ENCODE measurements at regions not wholly inside any gene's neighbourhood (a gene's known extent, or its start where the extent isn't known, plus 50 kb on each side); places are given as distances from the start of the nearest gene placed in this dataset.

DNA sequence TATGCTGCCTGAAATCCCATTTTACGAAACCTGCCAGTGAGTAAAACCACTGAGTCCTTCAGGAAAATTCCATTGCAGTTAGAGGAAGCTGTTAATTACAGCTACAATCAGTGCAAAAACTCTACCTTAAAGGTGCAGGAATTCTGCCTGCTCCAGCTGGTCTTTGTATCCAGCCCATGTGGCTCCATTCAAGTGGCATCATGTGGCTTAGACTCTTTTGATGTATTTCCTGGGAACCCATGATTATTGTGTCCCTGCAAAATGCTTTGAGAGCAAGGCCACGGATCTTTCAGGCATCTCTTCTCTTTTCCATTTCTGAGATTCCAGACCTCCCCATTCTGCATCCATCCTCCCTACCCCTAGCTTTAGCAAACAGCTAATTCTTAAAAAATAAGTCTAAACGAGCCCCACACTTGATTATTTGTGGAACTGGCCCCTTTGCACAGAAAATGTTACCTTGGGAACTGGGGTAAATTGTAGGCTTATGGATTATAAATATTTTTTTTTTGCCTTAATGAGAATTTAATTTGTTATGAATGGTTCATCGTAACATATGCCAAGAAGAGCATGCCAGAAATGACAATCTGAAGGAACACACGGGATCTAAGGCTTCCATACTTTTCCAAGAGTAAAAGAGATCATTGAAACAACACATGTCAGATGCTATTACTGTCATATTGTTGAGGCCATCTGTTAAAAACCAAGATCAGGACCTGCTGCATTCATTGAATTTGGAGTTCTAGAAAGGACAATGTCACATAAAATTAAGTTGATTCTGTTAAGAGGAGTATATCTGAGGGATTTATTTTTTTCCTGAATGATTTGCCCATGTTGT, 144.6 kb downstream of the TPH2 start:
- Histone ChIP-seq H3K4me1 (no peaks in the 10 kb centered on the region; the same call in 1 of the 2 replicates), H3K36me3 (replicated peaks) (no peaks in the 10 kb centered on the region), H3K4me3 (no peak overlapping the region), H3K9me3 (no peaks in the 10 kb centered on the region), H3K27me3 (ENCODE audit: low read depth) (no peaks in the 10 kb centered on the region)
- DNase-seq (ENCODE audit: low spot score in 2 of 2) = no peak
- in situ Hi-C loops (cut with MboI; ENCODE audit: low sequenced_read_pairs) = no loop called here

DNA sequence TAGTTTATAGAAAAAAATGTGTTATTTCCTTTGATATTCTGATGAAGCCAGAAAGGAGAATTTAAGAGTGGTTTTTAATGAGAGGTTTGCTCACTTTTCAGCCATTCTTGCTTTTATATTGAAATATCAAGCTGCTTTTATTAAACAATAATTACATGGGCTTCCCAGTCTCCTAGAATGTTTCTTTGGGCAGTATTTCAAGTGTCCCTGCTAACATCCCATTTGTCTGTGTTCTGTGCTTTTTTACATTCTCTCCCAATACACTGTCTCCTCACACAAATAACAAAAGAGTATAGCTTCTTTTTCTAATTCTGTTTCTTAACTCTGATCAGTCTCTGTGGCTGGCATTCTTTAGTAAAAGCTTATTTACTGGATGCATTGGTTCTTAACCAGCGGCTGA, 145.4 kb downstream of the TPH2 start:
- no peaks in the 10 kb centered on the region for H3K36me3 ChIP-seq (replicated peaks)
- in situ Hi-C loops (cut with MboI; ENCODE audit: low sequenced_read_pairs) = no loop called here
- no peaks in the 10 kb centered on the region for H3K9me3 ChIP-seq
- DNase-seq (ENCODE audit: low spot score in 2 of 2) = no peak
- H3K4me3 ChIP-seq = no peak overlapping the region
- H3K4me1 ChIP-seq = no peaks in the 10 kb centered on the region; the same call in 1 of the 2 replicates
- no peaks in the 10 kb centered on the region for H3K27me3 ChIP-seq (ENCODE audit: low read depth)

DNA sequence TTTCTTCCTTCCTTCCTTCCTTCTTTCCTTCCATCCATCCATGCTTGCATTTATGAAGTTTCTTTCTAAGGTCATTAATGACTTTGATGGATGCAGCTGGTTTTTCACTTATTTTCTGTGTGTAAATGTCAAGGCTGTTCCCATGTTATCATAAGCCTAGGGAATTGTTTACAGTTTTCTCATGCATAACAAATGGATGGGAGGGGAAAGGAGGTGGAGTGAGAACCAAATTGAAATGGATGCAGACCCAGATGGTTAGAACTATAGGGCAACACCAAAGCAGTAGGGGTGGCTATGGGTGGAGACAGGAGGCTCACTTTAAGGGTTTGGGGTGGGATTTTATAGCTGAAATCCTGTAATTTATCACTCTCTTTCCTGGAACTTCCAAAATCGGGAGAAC, 146.2 kb downstream of the TPH2 start:
- no peak overlapping the region for H3K4me3 ChIP-seq
- no peaks in the 10 kb centered on the region for H3K36me3 ChIP-seq (replicated peaks)
- H3K27me3 ChIP-seq (ENCODE audit: low read depth) = no peaks in the 10 kb centered on the region
- in situ Hi-C loops (cut with MboI; ENCODE audit: low sequenced_read_pairs) = no loop called here
- no peaks in the 10 kb centered on the region for H3K9me3 ChIP-seq
- H3K4me1 ChIP-seq = no peaks in the 10 kb centered on the region; the same call in 1 of the 2 replicates
- DNase-seq (ENCODE audit: low spot score in 2 of 2) = no peak

DNA sequence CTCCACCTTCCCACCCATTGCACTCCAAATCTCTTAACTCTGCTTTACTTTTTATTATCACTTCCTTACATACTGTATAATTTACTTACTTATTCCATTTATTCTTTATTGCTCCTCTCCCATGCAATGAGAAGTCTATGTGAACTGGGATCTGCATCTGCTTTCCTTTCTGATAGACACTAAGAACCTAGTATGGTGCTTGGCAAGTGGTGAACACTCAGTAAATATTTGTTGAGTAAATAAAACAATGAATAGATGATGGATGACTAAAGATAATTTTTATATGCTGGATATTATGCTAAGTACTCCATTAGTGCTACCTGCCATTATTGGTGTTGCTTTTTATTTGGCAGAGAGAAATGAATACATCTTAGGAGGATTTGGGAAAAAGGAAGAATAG, 151.0 kb downstream of the TPH2 start:
- in situ Hi-C loops (cut with MboI; ENCODE audit: low sequenced_read_pairs) = no loop called here
- Histone ChIP-seq H3K4me3 (no peak overlapping the region), H3K27me3 (ENCODE audit: low read depth) (no peaks in the 10 kb centered on the region; the same call in 1 of the 2 replicates), H3K4me1 (no peaks in the 10 kb centered on the region; the same call in 1 of the 2 replicates), H3K9me3 (no peaks in the 10 kb centered on the region; the same call in 1 of the 2 replicates), H3K36me3 (replicated peaks) (no peaks in the 10 kb centered on the region)
- no peak for DNase-seq (ENCODE audit: low spot score in 2 of 2)

DNA sequence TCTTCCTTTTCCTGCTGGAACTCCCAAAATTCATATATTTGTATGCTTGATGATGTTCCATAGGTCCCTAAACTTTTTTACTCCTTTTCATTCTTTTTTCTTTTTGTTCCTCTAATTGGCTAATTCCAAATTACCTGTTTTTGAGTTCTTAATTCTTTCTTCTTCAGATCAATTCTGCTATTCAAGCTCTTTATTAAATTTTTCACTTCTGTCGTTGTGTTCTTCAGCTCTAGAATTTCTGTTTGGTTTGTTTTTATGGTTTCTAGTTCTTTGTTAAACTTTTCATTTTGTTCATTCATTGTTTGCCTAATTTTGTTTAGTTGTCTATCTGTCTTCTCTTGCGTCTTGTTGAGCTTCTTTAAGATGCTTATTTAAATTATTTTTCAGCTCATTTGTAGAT, 154.8 kb downstream of the TPH2 start:
- Histone ChIP-seq H3K27me3 (ENCODE audit: low read depth) (no peaks in the 10 kb centered on the region; the same call in 1 of the 2 replicates), H3K9me3 (no peaks in the 10 kb centered on the region; the same call in 1 of the 2 replicates), H3K4me3 (no peak overlapping the region), H3K36me3 (replicated peaks) (no peaks in the 10 kb centered on the region), H3K4me1 (no peaks in the 10 kb centered on the region)
- DNase-seq (ENCODE audit: low spot score in 2 of 2) = no peak
- in situ Hi-C loops (cut with MboI; ENCODE audit: low sequenced_read_pairs) = no loop called here

DNA sequence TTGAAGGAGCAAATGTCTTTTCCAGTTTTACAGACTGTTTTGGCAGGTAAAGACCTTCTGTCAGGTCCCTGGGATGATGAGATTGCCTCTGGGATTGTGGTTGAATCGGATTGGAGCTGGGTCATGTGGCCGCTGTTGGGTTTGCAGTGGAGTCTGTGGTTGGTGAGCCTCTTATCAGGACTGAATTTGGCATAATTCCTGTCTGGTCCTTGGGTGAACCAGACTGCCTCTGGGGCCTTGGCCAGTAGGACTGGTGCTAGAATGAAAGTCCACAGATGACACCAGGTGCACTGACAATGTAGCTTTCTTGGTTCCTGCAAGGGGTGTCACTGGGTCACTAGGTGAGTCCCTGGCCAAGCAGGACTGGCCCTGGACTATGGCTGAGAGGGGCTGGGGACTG, 155.3 kb downstream of the TPH2 start:
- H3K27me3 ChIP-seq (ENCODE audit: low read depth) = no peaks in the 10 kb centered on the region; the same call in 1 of the 2 replicates
- H3K9me3 ChIP-seq = no peaks in the 10 kb centered on the region; the same call in 1 of the 2 replicates
- no peaks in the 10 kb centered on the region for H3K4me1 ChIP-seq
- H3K4me3 ChIP-seq = no peak overlapping the region
- in situ Hi-C loops (cut with MboI; ENCODE audit: low sequenced_read_pairs) = no loop called here
- no peaks in the 10 kb centered on the region for H3K36me3 ChIP-seq (replicated peaks)
- DNase-seq (ENCODE audit: low spot score in 2 of 2) = no peak

DNA sequence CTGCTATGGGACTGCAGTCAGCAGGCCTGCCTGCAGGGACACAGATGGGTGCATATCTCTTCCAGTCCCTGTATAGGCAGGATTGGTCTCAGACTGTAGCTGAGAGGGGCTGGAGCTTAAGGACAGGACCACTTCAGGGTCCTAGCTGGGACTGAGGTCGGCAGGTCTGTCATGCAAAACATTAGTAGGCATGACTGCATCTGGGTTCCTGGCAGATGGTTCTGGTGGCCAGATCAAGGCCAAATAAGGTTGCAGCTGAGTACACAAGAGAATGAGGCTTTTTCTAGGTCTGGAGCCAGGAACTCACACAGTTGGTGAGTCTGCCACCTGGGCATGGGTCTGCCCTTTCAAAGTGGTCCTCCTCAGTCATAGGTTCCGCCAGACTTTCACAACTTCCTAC, 155.8 kb downstream of the TPH2 start:
- DNase-seq (ENCODE audit: low spot score in 2 of 2) = no peak
- in situ Hi-C loops (cut with MboI; ENCODE audit: low sequenced_read_pairs) = no loop called here
- Histone ChIP-seq H3K9me3 (no peaks in the 10 kb centered on the region; the same call in 1 of the 2 replicates), H3K27me3 (ENCODE audit: low read depth) (no peaks in the 10 kb centered on the region; the same call in 1 of the 2 replicates), H3K4me3 (no peak overlapping the region), H3K36me3 (replicated peaks) (no peaks in the 10 kb centered on the region), H3K4me1 (no peaks in the 10 kb centered on the region)

DNA sequence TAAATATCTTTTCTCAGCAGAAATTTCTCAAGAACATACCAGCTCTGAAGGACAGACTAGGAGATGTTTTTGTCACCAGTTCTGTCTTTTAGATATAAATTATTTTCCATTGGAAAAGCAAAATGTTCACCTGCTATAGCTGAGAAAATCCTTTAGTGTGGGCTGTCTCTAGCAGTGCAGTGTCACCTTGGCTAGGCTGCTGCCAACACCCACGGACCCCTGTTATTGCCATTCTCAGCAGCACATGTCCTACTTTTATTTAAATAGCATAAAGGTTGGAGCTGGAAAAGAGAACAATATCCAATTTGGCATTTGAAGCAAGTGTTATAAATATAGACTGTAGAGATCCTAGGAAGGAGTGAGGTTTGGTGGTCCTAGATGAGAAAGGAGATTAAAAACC, 156.4 kb downstream of the TPH2 start:
- in situ Hi-C loops (cut with MboI; ENCODE audit: low sequenced_read_pairs) = no loop called here
- Histone ChIP-seq H3K4me1 (no peaks in the 10 kb centered on the region), H3K9me3 (no peaks in the 10 kb centered on the region; the same call in 1 of the 2 replicates), H3K36me3 (replicated peaks) (no peaks in the 10 kb centered on the region), H3K27me3 (ENCODE audit: low read depth) (no peaks in the 10 kb centered on the region; the same call in 1 of the 2 replicates), H3K4me3 (no peak overlapping the region)
- DNase-seq (ENCODE audit: low spot score in 2 of 2) = no peak

DNA sequence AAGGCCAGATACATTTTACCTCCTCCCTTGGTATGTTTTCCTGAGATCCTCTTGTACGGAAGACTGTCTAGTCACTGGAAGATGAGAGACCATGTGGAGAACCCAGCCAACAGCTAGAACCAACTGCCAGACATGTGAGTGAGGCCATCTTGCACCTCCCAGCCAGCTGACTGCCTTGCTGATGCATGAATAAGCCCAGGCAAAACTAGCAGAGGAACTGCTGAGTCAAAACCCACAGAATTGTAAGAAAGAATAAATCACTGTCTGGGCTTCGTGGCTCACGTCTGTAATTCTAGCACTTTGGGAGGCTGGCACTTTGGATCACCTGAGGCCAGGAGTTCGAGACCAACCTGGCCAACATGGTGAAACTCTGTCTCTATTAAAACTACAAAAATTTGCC, 160.0 kb downstream of the TPH2 start:
- Histone ChIP-seq H3K9me3 (no peaks in the 10 kb centered on the region), H3K4me3 (no peak overlapping the region), H3K27me3 (ENCODE audit: low read depth) (no peaks in the 10 kb centered on the region; the same call in 1 of the 2 replicates), H3K4me1 (no peaks in the 10 kb centered on the region), H3K36me3 (replicated peaks) (no peaks in the 10 kb centered on the region)
- in situ Hi-C loops (cut with MboI; ENCODE audit: low sequenced_read_pairs) = no loop called here
- no peak for DNase-seq (ENCODE audit: low spot score in 2 of 2)

DNA sequence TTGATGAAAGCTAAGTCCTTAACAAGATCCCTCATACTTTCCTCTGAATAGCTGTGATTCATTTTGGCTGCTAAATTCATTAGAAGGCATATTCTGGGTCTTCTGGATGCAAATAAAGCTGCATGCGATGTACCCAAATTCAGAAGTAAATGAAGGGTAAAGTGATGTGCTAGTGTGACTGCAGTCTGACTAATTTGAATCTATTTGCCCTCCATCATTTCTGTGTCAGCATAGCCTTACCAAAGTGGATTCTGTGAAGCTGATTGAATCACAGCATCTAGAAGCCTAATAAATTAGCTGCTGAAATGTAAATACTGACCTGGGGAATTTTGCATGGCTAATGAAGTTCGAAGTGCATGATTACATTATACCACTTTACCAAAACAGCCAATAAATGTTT, 162.2 kb downstream of the TPH2 start:
- Histone ChIP-seq H3K9me3 (no peaks in the 10 kb centered on the region), H3K4me1 (no peaks in the 10 kb centered on the region), H3K27me3 (ENCODE audit: low read depth) (no peaks in the 10 kb centered on the region; the same call in 1 of the 2 replicates), H3K4me3 (no peak overlapping the region), H3K36me3 (replicated peaks) (no peaks in the 10 kb centered on the region)
- no peak for DNase-seq (ENCODE audit: low spot score in 2 of 2)
- in situ Hi-C loops (cut with MboI; ENCODE audit: low sequenced_read_pairs) = no loop called here

DNA sequence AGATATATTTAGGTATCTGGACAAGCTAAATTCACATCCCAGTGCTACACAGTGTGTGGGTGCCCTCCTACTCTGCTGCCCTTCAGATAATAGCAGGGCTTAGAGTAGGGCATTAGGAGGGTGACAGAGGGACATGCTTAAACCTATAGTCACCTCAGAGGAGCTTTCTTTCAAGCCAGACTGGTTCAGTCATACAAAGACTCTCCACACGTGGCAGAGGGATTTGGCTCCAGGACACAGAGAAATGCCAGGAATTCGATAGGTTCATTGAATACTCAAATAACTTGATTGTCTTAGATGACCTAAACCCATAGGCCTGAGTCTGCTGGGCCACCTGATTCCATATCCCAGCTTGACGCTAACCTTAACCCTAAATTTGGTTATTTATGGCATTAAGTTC, 163.5 kb downstream of the TPH2 start:
- no peaks in the 10 kb centered on the region for H3K36me3 ChIP-seq (replicated peaks)
- H3K4me3 ChIP-seq = no peak overlapping the region
- H3K9me3 ChIP-seq = no peaks in the 10 kb centered on the region
- in situ Hi-C loops (cut with MboI; ENCODE audit: low sequenced_read_pairs) = no loop called here
- DNase-seq (ENCODE audit: low spot score in 2 of 2) = no peak
- no peaks in the 10 kb centered on the region for H3K4me1 ChIP-seq
- no peaks in the 10 kb centered on the region; the same call in 1 of the 2 replicates for H3K27me3 ChIP-seq (ENCODE audit: low read depth)

DNA sequence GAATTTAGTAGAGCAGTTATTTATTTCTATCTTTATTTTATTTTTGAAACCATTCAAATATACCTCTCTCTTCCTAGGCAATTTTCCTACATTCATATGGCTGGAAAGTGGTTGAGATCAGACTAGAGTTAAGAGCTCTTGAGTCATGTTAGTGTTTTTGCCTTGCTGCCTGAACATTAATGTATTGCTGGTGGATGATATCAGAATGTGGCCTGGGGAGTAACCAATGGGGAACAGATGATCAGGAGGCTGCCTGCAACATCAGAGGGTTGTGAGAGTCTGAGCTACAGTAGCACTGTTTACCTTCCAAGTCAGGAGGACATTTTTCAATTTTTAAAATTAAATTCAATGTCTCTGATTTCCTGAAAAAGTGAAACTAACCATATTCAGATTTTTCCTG, 166.3 kb upstream of the TRHDE start:
- Histone ChIP-seq H3K27me3 (ENCODE audit: low read depth) (no peaks in the 10 kb centered on the region; the same call in 1 of the 2 replicates), H3K36me3 (replicated peaks) (no peaks in the 10 kb centered on the region), H3K4me1 (no peaks in the 10 kb centered on the region), H3K9me3 (no peaks in the 10 kb centered on the region), H3K4me3 (no peak overlapping the region)
- DNase-seq (ENCODE audit: low spot score in 2 of 2) = no peak
- in situ Hi-C loops (cut with MboI; ENCODE audit: low sequenced_read_pairs) = no loop called here

DNA sequence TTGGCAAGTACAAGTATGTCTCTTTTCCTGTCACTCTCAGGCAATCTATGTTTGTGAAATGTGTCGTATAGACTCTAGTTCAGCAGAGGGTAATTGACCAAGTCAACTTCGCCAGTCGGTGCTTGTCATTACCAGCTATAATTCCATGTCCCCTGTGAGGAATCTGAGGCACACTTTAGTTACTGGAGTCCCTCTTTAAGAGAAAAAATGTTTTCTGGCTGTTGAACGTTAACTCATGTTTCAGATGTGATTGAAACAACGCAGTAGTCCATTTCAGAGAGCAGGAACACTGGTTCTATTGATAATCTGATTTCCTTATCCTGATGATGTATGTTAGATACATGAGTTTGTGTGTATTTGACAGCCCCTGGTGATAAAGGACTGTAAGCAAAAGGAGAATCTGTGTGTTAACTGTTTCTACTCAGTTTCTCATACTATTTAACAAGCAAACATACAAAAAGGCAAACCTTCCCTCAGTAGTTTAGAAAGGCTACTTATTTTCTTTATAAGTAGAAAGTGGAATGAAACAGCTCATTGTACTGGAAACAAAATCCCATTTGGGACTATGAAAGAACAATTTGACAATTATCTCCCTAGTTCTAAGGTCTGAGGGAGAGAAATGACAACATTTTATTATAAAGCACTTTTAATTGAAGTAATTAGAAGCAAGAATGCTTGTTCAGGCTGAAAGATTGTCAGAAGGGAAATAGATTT, 161.1 kb upstream of the TRHDE start:
- in situ Hi-C loops (cut with MboI; ENCODE audit: low sequenced_read_pairs) = no loop called here
- H3K4me1 ChIP-seq = no peaks in the 10 kb centered on the region
- H3K27me3 ChIP-seq (ENCODE audit: low read depth) = no peaks in the 10 kb centered on the region
- no peaks in the 10 kb centered on the region for H3K9me3 ChIP-seq
- no peak overlapping the region for H3K4me3 ChIP-seq
- no peaks in the 10 kb centered on the region for H3K36me3 ChIP-seq (replicated peaks)
- no peak for DNase-seq (ENCODE audit: low spot score in 2 of 2)

DNA sequence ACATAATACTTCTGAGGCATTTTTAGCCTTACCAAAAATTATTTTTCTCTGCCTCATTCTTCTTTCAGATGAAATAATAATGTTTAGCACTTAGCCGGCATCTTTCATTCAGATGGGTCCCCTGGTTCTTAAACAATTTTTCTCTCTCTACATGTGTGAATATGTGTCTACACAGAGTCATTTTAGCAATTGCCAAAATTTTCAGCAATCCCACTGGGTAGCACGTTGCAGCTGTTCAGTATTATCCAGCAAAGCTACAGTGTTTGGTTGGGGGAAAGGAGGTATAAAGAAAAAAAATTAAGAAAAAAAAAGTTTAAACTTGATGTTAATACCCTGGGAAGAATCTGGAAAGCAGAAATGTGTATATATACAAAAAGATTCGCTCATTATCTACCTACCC, 160.5 kb upstream of the TRHDE start:
- no peak for DNase-seq (ENCODE audit: low spot score in 2 of 2)
- Histone ChIP-seq H3K9me3 (no peaks in the 10 kb centered on the region), H3K4me1 (no peaks in the 10 kb centered on the region), H3K36me3 (replicated peaks) (no peaks in the 10 kb centered on the region), H3K4me3 (no peak overlapping the region), H3K27me3 (ENCODE audit: low read depth) (no peaks in the 10 kb centered on the region)
- in situ Hi-C loops (cut with MboI; ENCODE audit: low sequenced_read_pairs) = no loop called here
